Natural killer cell (primary cell): ENCODE measurements at regions not wholly inside any gene's neighbourhood (a gene's known extent, or its start where the extent isn't known, plus 50 kb on each side); places are given as distances from the start of the nearest gene placed in this dataset.

Experiments used
- ATAC-seq, 3 donors: fragments of 150-1000 bp in 2 of 3; fragments of 200-7000 bp in 1 of 3; cut with Tn5 transposase; 1 replicate in 1 of 3; 2 replicates in 2 of 3; pipeline ENCODE4 v1.10.0; 2021; ENCODE audit warnings: mild to moderate bottlenecking in 2 of 3, moderate library complexity in 2 of 3
- DNase-seq, 2 donors: peaks; one replicate each; pipeline versions ENCODE4 v3.0.0 to v3.0.0-alpha.2; 2013 to 2021; ENCODE audit warnings: mixed read lengths in 1 of 2
- H3K27ac ChIP-seq: one replicate; pipeline ENCODE4 v1.5.1; 2013; ENCODE audit warnings: mild to moderate bottlenecking, low read length
- H3K27me3 ChIP-seq: one replicate; pipeline ENCODE4 v1.6.1; 2013; ENCODE audit warnings: low read length; ENCODE audit not compliant: control insufficient read depth, insufficient read depth
- H3K36me3 ChIP-seq: one replicate; pipeline ENCODE4 v1.6.1; 2013; ENCODE audit warnings: low read length; ENCODE audit not compliant: control insufficient read depth, insufficient read depth
- H3K4me1 ChIP-seq: one replicate; pipeline ENCODE4 v1.6.1; 2013; ENCODE audit warnings: low read length; ENCODE audit not compliant: control insufficient read depth, insufficient read depth
- H3K4me3 ChIP-seq: one replicate; pipeline ENCODE4 v1.5.1; 2013; ENCODE audit warnings: low read length
- H3K9me3 ChIP-seq: one replicate; pipeline ENCODE4 v1.6.1; 2013; ENCODE audit warnings: low read length; ENCODE audit not compliant: control insufficient read depth, insufficient read depth
- H3K27ac Mint-ChIP-seq, 2 donors: one replicate each; pipeline ENCODE4 v1.8.0; 2022; ENCODE audit warnings: mild to moderate bottlenecking in 2 of 2, mixed read lengths in 2 of 2, moderate library complexity in 1 of 2
- H3K27me3 Mint-ChIP-seq, 2 donors: one replicate each; pipeline ENCODE4 v1.8.0; 2022; ENCODE audit warnings: low read depth in 2 of 2, mixed read lengths in 2 of 2
- H3K36me3 Mint-ChIP-seq: one replicate; pipeline ENCODE4 v1.8.0; 2022; ENCODE audit warnings: mixed read lengths
- H3K4me1 Mint-ChIP-seq, 2 donors: one replicate each; pipeline ENCODE4 v1.8.0; 2022; ENCODE audit warnings: mixed read lengths in 2 of 2
- H3K4me3 Mint-ChIP-seq: one replicate; pipeline ENCODE4 v1.8.0; 2022; ENCODE audit warnings: mild to moderate bottlenecking, moderate library complexity, mixed read lengths
- H3K9me3 Mint-ChIP-seq, 2 donors: one replicate each; pipeline ENCODE4 v1.8.0; 2022; ENCODE audit warnings: mixed read lengths in 2 of 2
- WGBS: methylation state at CpG from one replicate; pipeline ENCODE4 v1.1.7; 2013; ENCODE audit warnings: missing lambda C conversion rate; ENCODE audit not compliant: insufficient coverage; 5-methylcytosine and 5-hydroxymethylcytosine counted together
- intact Hi-C: fragments of 100-400 bp; cut with micrococcal nuclease; formaldehyde crosslinking; loops from one replicate; pipeline ENCODE4 v1.14.2; 2022
- TF ChIP-seq, protein P1 (sequence below): fragments of 200-600 bp; IDR thresholded peaks from one replicate; pipeline ENCODE4 v1.8.0; 2022; ENCODE audit warnings: antibody characterized with exemption

DNA sequence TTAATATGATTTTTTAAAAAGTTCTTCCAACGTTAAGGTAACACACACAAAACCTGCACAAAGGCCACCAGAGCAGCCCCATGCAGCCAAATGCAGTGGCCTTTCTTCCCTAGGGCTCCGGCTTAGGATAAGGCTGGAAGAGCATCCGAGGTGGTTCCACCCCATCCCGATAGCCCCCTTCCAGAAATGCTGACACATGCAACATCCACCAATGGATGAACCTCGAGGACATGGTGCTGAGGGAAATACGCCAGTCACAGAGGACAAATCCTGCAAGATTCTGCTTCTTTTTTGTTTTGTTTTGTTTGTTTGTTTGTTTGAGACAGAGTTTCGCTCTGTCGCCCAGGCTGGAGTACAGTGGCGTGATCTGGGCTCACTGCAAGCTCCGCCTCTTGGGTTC is 199.3 kb upstream of the NSMCE3 start:
- no peaks in the 10 kb centered on the region for H3K9me3 Mint-ChIP-seq
- H3K4me1 Mint-ChIP-seq, result no peaks in the 10 kb centered on the region
- ATAC-seq (no peak), DNase-seq (no peak)
- no peak overlapping the region for H3K4me3 Mint-ChIP-seq
- WGBS, result 90% methylated on average over 10 of the region's 10 CpGs
- Histone ChIP-seq H3K4me1 (no peaks in the 10 kb centered on the region), H3K4me3 (no peak overlapping the region), H3K9me3 (no peaks in the 10 kb centered on the region), H3K27me3 (no peaks in the 10 kb centered on the region), H3K36me3 (no peaks in the 10 kb centered on the region), H3K27ac (no peak overlapping the region)
- no peak overlapping the region for H3K27ac Mint-ChIP-seq
- peaks cover 3 to 7% of the 10 kb centered on the region in 2 donors for H3K27me3 Mint-ChIP-seq
- intact Hi-C loops, result no loop called here
- no peaks in the 10 kb centered on the region for H3K36me3 Mint-ChIP-seq
- TF ChIP-seq, protein P1, sequence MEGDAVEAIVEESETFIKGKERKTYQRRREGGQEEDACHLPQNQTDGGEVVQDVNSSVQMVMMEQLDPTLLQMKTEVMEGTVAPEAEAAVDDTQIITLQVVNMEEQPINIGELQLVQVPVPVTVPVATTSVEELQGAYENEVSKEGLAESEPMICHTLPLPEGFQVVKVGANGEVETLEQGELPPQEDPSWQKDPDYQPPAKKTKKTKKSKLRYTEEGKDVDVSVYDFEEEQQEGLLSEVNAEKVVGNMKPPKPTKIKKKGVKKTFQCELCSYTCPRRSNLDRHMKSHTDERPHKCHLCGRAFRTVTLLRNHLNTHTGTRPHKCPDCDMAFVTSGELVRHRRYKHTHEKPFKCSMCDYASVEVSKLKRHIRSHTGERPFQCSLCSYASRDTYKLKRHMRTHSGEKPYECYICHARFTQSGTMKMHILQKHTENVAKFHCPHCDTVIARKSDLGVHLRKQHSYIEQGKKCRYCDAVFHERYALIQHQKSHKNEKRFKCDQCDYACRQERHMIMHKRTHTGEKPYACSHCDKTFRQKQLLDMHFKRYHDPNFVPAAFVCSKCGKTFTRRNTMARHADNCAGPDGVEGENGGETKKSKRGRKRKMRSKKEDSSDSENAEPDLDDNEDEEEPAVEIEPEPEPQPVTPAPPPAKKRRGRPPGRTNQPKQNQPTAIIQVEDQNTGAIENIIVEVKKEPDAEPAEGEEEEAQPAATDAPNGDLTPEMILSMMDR, result no peak

DNA sequence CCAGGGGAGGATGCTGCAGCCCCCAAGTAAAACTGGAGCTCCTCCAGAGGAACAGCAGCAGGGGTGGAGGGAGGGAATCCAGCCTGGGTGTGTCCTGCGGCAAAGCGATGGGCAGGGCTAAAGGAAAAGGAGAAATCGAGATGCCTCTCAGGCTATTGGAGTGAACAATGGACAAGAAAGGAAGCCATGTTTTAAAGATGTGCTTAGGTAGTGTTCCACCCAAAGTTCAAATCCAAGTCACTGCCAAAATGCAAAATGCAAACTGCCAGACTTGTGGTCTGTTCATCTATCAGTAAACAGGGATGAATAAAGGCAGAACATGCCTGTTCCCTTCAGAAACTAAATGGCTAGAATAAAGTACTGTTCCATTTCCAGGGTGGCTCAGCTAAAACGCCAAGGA is 197.5 kb upstream of the NSMCE3 start:
- no peaks in the 10 kb centered on the region for H3K36me3 ChIP-seq
- H3K27me3 ChIP-seq, result no peaks in the 10 kb centered on the region
- Mint-ChIP-seq H3K4me1 (no peaks in the 10 kb centered on the region), H3K27me3 (peaks cover 3 to 14% of the 10 kb centered on the region in 2 donors), H3K36me3 (no peaks in the 10 kb centered on the region), H3K27ac (no peak overlapping the region), H3K9me3 (no peaks in the 10 kb centered on the region), H3K4me3 (no peak overlapping the region)
- TF ChIP-seq, protein P1, result no peak
- no peak overlapping the region for H3K4me3 ChIP-seq
- H3K4me1 ChIP-seq, result no peaks in the 10 kb centered on the region
- WGBS, result 92% methylated on average over 4 of the region's 4 CpGs
- no peak overlapping the region for H3K27ac ChIP-seq
- DNase-seq, result no peak
- no peak for ATAC-seq
- intact Hi-C loops, result no loop called here
- no peaks in the 10 kb centered on the region for H3K9me3 ChIP-seq

DNA sequence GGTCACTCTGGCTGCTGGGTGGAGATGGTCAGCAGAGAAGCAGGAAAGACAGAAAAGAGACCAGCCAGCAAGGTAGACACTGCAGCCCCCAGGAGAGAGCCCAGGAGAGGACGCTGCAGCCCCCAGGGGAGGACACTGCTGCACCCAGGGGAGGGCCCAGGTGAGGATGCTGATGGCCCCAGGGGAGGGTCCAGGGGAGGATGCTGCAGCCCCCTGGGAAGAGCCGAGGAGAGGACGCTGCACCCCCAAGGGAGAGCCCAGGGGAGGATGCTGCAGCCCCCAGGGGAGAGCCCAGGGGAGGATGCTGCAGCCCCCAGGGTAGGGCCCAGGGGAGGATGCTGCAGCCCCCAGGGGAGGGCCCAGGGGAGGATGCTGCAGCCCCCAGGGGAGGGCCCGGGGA is 196.7 kb upstream of the NSMCE3 start:
- intact Hi-C loops, result no loop called here
- no peaks in the 10 kb centered on the region for H3K4me1 Mint-ChIP-seq
- no peak overlapping the region for H3K4me3 Mint-ChIP-seq
- Histone ChIP-seq H3K27me3 (no peaks in the 10 kb centered on the region), H3K27ac (no peak overlapping the region), H3K9me3 (no peaks in the 10 kb centered on the region), H3K36me3 (no peaks in the 10 kb centered on the region), H3K4me1 (no peaks in the 10 kb centered on the region), H3K4me3 (no peak overlapping the region)
- DNase-seq (no peak), ATAC-seq (no peak)
- no peaks in the 10 kb centered on the region for H3K36me3 Mint-ChIP-seq
- H3K9me3 Mint-ChIP-seq, result no peaks in the 10 kb centered on the region
- 70% methylated on average over 4 of the region's 4 CpGs for WGBS
- no peak overlapping the region for H3K27ac Mint-ChIP-seq
- TF ChIP-seq, protein P1, result no peak
- H3K27me3 Mint-ChIP-seq, result peaks cover 6 to 14% of the 10 kb centered on the region in 2 donors

DNA sequence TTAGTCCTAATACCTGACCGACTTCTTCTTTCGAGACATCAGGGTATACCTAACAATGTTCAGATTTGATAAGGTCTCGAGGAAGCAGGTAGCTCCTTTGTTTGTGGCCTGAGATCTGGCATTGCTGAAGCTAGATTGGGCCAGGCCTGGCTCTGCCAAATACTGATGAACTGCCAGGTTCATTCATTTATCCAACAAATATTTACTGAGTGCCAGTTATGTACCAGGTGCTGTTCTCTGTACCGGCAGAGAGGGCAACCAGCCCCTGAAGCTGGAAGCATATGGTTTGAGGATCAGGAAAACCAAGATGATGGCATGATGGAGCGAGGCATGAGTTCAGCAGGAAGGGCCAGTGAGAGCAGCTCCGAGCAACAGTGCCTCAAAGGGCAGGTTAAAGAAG is 196.2 kb upstream of the NSMCE3 start:
- ATAC-seq, result no peak
- 89% methylated on average over 6 of the region's 6 CpGs for WGBS
- Mint-ChIP-seq H3K4me3 (no peak overlapping the region), H3K27ac (no peak overlapping the region), H3K4me1 (no peaks in the 10 kb centered on the region), H3K36me3 (no peaks in the 10 kb centered on the region), H3K27me3 (peaks cover 6 to 14% of the 10 kb centered on the region in 2 donors), H3K9me3 (no peaks in the 10 kb centered on the region)
- H3K4me3 ChIP-seq, result no peak overlapping the region
- intact Hi-C loops, result no loop called here
- H3K9me3 ChIP-seq, result no peaks in the 10 kb centered on the region
- no peak for DNase-seq
- no peaks in the 10 kb centered on the region for H3K36me3 ChIP-seq
- no peaks in the 10 kb centered on the region for H3K4me1 ChIP-seq
- H3K27ac ChIP-seq, result no peak overlapping the region
- H3K27me3 ChIP-seq, result no peaks in the 10 kb centered on the region
- TF ChIP-seq, protein P1, result no peak
